AG04449 (cell line): ENCODE measurements at regions not wholly inside any gene's neighbourhood (a gene's known extent, or its start where the extent isn't known, plus 50 kb on each side); places are given as distances from the start of the nearest gene placed in this dataset.

ENCODE experiments used
- CTCF ChIA-PET: fragments of 350-600 bp; formaldehyde crosslinking; extraction: SDS; loops from one replicate; lab custom pipeline; 2021; ENCODE audit warnings: antibody characterized with exemption; lab: Yijun Ruan, JAX
- POLR2A ChIA-PET: fragments of 400-600, 350-600 bp; formaldehyde crosslinking; extraction: SDS; loops from one replicate; lab custom pipeline; 2020; ENCODE audit warnings: antibody characterized with exemption, inconsistent platforms; lab: Yijun Ruan, JAX
- DNase-seq: peaks from one replicate; pipeline ENCODE4 v3.0.0-alpha.2; 2010; ENCODE audit warnings: low read depth, low spot score
- H3K4me3 ChIP-seq: 2 replicates; pipeline ENCODE4 v1.5.1; 2011; ENCODE audit warnings: low read depth, mild to moderate bottlenecking, control low read depth, low read length
- TF ChIP-seq, protein P1 (sequence below): IDR thresholded peaks from one replicate; pipeline ENCODE4 v1.5.1; 2011; ENCODE audit warnings: mild to moderate bottlenecking, moderate library complexity, low read length, control low read depth, inconsistent platforms; ENCODE audit not compliant: insufficient read depth; ENCODE audit errors: missing control alignments

DNA sequence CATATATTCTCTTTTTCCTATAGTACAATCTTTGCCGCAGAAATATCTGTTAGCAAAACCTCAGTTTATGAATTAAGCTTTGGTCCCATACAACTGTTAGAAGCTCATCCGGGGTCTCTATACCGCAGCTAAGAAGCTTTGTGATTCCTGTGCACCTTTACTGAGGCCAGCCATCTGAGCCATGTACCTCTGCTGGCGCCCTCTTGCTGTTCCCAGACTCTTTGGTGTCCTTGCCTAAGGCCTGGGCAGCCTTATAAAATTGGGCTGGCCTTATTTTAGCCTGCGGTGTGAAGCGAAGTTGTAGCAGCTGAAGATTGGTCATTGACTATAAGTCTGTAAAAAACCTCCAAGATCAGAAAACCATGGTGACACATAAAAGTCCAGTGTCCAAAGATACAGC lies 1135.1 kb upstream of the CHAC2 start:
- ChIA-PET CTCF (no interaction called here), POLR2A (no interaction called here)
- H3K4me3 ChIP-seq: no peak overlapping the region
- TF ChIP-seq, protein P1, sequence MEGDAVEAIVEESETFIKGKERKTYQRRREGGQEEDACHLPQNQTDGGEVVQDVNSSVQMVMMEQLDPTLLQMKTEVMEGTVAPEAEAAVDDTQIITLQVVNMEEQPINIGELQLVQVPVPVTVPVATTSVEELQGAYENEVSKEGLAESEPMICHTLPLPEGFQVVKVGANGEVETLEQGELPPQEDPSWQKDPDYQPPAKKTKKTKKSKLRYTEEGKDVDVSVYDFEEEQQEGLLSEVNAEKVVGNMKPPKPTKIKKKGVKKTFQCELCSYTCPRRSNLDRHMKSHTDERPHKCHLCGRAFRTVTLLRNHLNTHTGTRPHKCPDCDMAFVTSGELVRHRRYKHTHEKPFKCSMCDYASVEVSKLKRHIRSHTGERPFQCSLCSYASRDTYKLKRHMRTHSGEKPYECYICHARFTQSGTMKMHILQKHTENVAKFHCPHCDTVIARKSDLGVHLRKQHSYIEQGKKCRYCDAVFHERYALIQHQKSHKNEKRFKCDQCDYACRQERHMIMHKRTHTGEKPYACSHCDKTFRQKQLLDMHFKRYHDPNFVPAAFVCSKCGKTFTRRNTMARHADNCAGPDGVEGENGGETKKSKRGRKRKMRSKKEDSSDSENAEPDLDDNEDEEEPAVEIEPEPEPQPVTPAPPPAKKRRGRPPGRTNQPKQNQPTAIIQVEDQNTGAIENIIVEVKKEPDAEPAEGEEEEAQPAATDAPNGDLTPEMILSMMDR: no peak
- no peak for DNase-seq

DNA sequence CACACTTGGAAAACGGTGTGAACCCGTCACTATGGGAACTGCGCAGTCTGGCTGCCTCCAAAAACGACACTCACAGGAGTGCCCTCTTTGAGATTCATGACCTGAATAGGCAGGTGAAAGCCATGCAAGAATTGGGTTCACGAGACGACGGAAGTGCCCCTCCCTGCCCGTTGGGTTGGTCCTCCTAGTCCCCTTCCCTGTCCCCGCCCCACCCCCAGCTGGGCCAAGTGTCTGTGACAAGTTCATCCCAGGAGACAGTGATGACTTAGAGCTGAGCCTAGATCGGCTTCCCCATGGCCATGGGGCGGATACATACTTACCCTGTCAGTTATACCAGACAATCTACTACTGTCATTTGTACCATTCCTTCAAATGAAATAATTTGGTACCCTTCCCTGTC lies 1137.7 kb upstream of the CHAC2 start:
- TF ChIP-seq, protein P1: no peak
- H3K4me3 ChIP-seq: no peak overlapping the region
- ChIA-PET CTCF (no interaction called here), POLR2A (no interaction called here)
- DNase-seq: no peak

DNA sequence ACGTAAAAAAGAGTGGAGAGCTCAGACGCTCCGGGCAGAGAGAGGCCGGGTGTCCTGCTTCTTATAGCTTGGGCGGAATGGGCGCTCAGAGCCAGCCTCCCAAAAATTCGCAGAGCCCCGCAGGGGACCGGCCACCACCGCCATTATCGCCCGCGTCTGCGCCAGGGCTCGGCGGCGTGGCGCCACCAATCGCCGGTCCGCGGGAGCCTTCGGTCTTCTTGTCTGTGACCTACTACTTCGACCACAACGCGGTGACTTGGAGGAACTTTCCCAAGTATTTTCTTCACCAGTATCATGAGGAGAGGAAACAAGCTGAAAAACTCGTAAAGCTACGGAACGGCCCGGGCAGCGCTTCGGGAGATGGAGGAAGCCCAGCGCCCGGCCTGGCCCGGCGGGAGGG lies 1138.1 kb upstream of the CHAC2 start:
- POLR2A ChIA-PET: no interaction called here
- CTCF ChIA-PET: no interaction called here
- no peak overlapping the region for H3K4me3 ChIP-seq
- TF ChIP-seq, protein P1: no peak
- DNase-seq: no peak

DNA sequence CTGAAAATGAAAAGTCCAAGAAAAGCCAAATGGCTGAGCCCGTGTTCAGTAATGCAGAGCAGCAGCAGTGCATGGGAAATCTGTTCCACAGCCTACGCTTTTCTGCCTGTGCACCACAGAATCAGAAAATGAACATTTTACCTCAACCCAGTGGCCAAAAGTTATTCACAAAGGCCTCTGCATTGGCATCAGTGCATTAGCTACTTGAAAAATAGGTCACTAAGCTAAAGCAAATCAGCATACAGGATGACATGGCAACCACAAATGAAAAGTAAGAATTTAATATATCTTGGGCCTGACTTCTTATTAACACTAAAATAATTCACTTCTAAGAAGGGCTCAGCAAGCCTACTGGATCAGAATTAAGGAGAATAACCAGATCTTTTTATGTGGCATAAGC lies 1145.3 kb upstream of the CHAC2 start:
- ChIA-PET CTCF (no interaction called here), POLR2A (no interaction called here)
- DNase-seq: no peak
- no peak overlapping the region for H3K4me3 ChIP-seq
- TF ChIP-seq, protein P1: no peak

DNA sequence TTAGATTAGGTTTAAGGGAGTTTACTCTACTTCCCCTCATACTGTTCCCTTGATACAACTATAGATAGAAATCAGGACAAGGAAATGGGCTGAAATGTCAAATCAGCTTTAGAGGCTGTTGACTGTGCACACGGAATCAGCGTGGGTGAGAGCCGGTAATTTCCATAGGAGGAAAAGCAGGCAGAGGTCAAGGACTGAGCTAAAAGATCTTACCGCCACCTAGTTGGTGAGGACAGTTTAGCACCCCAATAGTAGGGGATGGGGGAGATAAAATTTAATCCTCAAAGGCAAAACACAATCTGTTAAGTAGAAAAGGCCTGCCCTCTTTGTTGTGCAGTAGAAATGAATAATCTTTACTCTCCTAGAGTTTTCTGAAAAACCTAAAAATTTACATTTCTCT lies 1154.5 kb upstream of the CHAC2 start:
- no peak for DNase-seq
- H3K4me3 ChIP-seq: no peak overlapping the region
- TF ChIP-seq, protein P1: no peak
- ChIA-PET POLR2A (no interaction called here), CTCF (no interaction called here)

DNA sequence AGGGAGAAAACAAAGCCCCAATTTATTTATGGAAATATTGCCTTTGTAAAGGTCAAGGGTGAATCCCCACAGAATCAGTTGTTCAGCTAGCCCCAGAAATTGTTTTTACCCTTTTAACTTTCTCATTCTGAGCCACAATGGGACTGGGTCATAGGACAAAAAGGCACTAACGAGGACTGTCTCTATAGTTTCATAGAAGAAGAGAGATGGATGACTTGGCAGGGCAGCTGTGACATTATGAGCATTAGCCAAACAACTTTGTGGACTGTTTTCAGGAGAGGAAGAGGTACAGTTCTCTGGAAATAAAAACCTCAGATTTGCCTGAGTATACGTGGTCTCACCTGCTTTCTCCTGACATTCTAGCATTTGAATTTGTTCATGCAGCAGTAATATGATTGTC lies 1155.8 kb upstream of the CHAC2 start:
- no peak overlapping the region for H3K4me3 ChIP-seq
- TF ChIP-seq, protein P1: no peak
- ChIA-PET CTCF (no interaction called here), POLR2A (no interaction called here)
- DNase-seq: no peak
